H1 (cell line): ENCODE measurements at regions not wholly inside any gene's neighbourhood (a gene's known extent, or its start where the extent isn't known, plus 50 kb on each side); places are given as distances from the start of the nearest gene placed in this dataset.

Source experiments
- CEBPB ChIP-seq: IDR thresholded peaks from 2 replicates; pipeline ENCODE4 v1.6.1; 2012; ENCODE audit warnings: low read depth, low read length
- FOSL1 ChIP-seq: IDR thresholded peaks from 2 replicates; pipeline ENCODE4 v1.6.1; 2011; ENCODE audit warnings: mild to moderate bottlenecking, low read depth, low read length, moderate library complexity; ENCODE audit not compliant: insufficient read depth
- JUND ChIP-seq: IDR thresholded peaks from 2 replicates; pipeline ENCODE4 v1.6.1; 2011; ENCODE audit warnings: mild to moderate bottlenecking, improper control_type of control experiment, low read length
- KDM5A ChIP-seq: fragments of 200-600 bp; IDR thresholded peaks from 2 replicates; pipeline ENCODE4 v1.7.1; 2012; ENCODE audit warnings: mild to moderate bottlenecking, low read length, inconsistent platforms, mixed read lengths
- POLR2A ChIP-seq, 2 experiments: IDR thresholded peaks; 1 replicate in 1 of 2; 2 replicates in 1 of 2; pipeline ENCODE4 v1.6.1; 2011; ENCODE audit warnings: low read depth in 2 of 2, low read length in 2 of 2, mild to moderate bottlenecking in 2 of 2; ENCODE audit errors: control extremely low read depth in 1 of 2
- SP1 ChIP-seq: IDR thresholded peaks from 2 replicates; pipeline ENCODE4 v1.6.1; 2011; ENCODE audit warnings: low read depth, low read length
- YY1 ChIP-seq: IDR thresholded peaks from 2 replicates; pipeline ENCODE4 v1.6.1; 2011; ENCODE audit warnings: low read depth, mild to moderate bottlenecking, low read length
- TF ChIP-seq, protein P1 (sequence below), 3 experiments: IDR thresholded peaks; 1 replicate in 2 of 3; 2 replicates in 1 of 3; pipeline versions ENCODE4 v1.5.1 to v1.6.1; 2011; ENCODE audit warnings: low read length in 3 of 3, mild to moderate bottlenecking in 3 of 3, inconsistent platforms in 2 of 3, low read depth in 1 of 3, moderate library complexity in 1 of 3; ENCODE audit not compliant: insufficient read depth in 1 of 3; ENCODE audit errors: control extremely low read depth in 1 of 3
- TF ChIP-seq, protein P2 (sequence below): IDR thresholded peaks from 2 replicates; pipeline ENCODE4 v1.6.1; 2011; ENCODE audit warnings: low read length, improper control_type of control experiment
- TF ChIP-seq, protein P3 (sequence below): IDR thresholded peaks from 2 replicates; pipeline ENCODE4 v1.6.1; 2011; ENCODE audit warnings: low read depth, mild to moderate bottlenecking, low read length; ENCODE audit not compliant: insufficient read depth

DNA sequence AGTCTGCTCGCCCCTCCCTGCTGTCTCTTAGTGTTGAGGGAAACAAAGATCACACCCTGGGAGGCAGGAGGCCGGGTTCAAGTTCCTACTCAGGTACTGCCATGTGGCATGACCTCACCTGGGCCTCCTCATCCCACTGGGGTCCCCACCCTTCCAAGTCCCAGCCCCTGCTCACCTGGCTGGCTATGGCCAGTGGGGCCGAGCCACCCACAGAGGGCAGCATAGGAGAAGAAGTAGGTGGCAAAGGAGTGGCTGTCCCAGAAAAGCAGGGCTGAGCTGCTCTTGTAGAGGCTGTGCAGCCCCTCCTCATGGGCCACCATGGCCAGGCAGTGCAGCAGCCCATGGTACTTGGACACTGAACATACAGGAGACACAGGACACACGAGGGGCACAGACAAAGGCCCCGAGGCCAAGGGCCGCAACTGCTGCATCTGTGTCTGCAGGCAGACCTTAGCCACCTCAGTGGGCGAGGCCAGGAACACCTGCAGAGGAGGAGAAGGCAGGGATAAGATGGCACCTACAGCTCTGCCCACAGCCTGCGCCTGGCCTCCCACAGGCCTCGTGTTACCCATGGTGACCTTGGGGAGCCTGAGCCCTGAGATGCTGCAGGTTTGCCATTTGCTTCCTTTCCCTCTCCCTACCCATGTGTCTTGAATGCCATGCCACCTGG, 50.6 kb upstream of the MPEG1 start:
- TF ChIP-seq POLR2A (IDR thresholded peaks at IDR 0.05; ENCODE audit: control extremely low read depth in 1 of 2, low read depth in 2 of 2, low read length in 2 of 2): no peak
- TF ChIP-seq SP1: no peak
- no peak for TF ChIP-seq CEBPB
- TF ChIP-seq KDM5A: no peak
- TF ChIP-seq, protein P1, sequence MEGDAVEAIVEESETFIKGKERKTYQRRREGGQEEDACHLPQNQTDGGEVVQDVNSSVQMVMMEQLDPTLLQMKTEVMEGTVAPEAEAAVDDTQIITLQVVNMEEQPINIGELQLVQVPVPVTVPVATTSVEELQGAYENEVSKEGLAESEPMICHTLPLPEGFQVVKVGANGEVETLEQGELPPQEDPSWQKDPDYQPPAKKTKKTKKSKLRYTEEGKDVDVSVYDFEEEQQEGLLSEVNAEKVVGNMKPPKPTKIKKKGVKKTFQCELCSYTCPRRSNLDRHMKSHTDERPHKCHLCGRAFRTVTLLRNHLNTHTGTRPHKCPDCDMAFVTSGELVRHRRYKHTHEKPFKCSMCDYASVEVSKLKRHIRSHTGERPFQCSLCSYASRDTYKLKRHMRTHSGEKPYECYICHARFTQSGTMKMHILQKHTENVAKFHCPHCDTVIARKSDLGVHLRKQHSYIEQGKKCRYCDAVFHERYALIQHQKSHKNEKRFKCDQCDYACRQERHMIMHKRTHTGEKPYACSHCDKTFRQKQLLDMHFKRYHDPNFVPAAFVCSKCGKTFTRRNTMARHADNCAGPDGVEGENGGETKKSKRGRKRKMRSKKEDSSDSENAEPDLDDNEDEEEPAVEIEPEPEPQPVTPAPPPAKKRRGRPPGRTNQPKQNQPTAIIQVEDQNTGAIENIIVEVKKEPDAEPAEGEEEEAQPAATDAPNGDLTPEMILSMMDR (IDR thresholded peaks at IDR 0.05; ENCODE audit: control extremely low read depth in 1 of 3, insufficient read depth in 1 of 3, low read depth in 1 of 3, low read length in 3 of 3): peak; percentile 70 to 75 (median 72)
- no peak for TF ChIP-seq FOSL1
- TF ChIP-seq, protein P2, sequence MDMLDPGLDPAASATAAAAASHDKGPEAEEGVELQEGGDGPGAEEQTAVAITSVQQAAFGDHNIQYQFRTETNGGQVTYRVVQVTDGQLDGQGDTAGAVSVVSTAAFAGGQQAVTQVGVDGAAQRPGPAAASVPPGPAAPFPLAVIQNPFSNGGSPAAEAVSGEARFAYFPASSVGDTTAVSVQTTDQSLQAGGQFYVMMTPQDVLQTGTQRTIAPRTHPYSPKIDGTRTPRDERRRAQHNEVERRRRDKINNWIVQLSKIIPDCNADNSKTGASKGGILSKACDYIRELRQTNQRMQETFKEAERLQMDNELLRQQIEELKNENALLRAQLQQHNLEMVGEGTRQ: no peak
- TF ChIP-seq YY1: no peak
- TF ChIP-seq, protein P3, sequence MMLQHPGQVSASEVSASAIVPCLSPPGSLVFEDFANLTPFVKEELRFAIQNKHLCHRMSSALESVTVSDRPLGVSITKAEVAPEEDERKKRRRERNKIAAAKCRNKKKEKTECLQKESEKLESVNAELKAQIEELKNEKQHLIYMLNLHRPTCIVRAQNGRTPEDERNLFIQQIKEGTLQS: no peak
- TF ChIP-seq JUND: no peak
